CD14-positive monocyte (primary cell): ENCODE measurements at regions not wholly inside any gene's neighbourhood (a gene's known extent, or its start where the extent isn't known, plus 50 kb on each side); places are given as distances from the start of the nearest gene placed in this dataset. TPM values are rescaled to one million over a fixed set of nuclear protein-coding genes. Genes with fewer than 3 reads are reported as not detected.

Source experiments
- DNase-seq, 3 donors: peaks; one replicate each; pipeline ENCODE4 v3.0.0-alpha.2; 2011 to 2022
- H2AFZ ChIP-seq: 2 replicates; pipeline ENCODE4 v1.6.0; 2012; ENCODE audit warnings: mild to moderate bottlenecking, low read depth, low read length, inconsistent platforms; ENCODE audit not compliant: insufficient read depth, poor library complexity, severe bottlenecking
- H3K27ac ChIP-seq, 2 donors: 1 replicate in 1 of 2; 2 replicates in 1 of 2; pipeline ENCODE4 v1.5.1; 2012 to 2013; ENCODE audit warnings: low read length in 2 of 2, control low read depth in 1 of 2, inconsistent platforms in 1 of 2, low read depth in 1 of 2, mild to moderate bottlenecking in 1 of 2
- H3K27me3 ChIP-seq, 2 donors: one replicate each; pipeline versions ENCODE4 v1.6.0 to v1.6.1; 2011 to 2013; ENCODE audit warnings: low read length in 2 of 2; ENCODE audit not compliant: control insufficient read depth in 2 of 2, insufficient read depth in 2 of 2
- H3K36me3 ChIP-seq, 2 donors: replicated peaks in 1 of 2; 1 replicate in 1 of 2; 2 replicates in 1 of 2; pipeline versions ENCODE4 v1.5.1 to v1.6.1; 2012 to 2013; ENCODE audit warnings: low read length in 2 of 2, control low read depth in 1 of 2, inconsistent platforms in 1 of 2, mild to moderate bottlenecking in 1 of 2; ENCODE audit not compliant: insufficient read depth in 2 of 2, control insufficient read depth in 1 of 2
- H3K4me1 ChIP-seq, 2 donors: 1 replicate in 1 of 2; 2 replicates in 1 of 2; pipeline versions ENCODE4 v1.5.1 to v1.6.1; 2012 to 2013; ENCODE audit warnings: low read length in 2 of 2, control low read depth in 1 of 2, inconsistent platforms in 1 of 2, mild to moderate bottlenecking in 1 of 2, moderate library complexity in 1 of 2; ENCODE audit not compliant: insufficient read depth in 2 of 2, control insufficient read depth in 1 of 2
- H3K4me2 ChIP-seq: replicated peaks from 2 replicates; pipeline ENCODE3; 2012; ENCODE audit warnings: low read length, moderate library complexity, mild to moderate bottlenecking; ENCODE audit not compliant: poor library complexity, severe bottlenecking; ENCODE audit errors: extremely low read depth
- H3K4me3 ChIP-seq, 3 experiments: fragments of 200-600 bp in 1 of 3; sonication (generic) in 1 of 3; replicated peaks in 1 of 3; 1 replicate in 2 of 3; 2 replicates in 1 of 3; pipeline ENCODE4 v1.5.1; 2011 to 2013; ENCODE audit warnings: low read length in 3 of 3, mild to moderate bottlenecking in 3 of 3, control low read depth in 2 of 3, low read depth in 2 of 3, inconsistent platforms in 1 of 3, moderate library complexity in 1 of 3
- H3K79me2 ChIP-seq: 2 replicates; pipeline ENCODE4 v1.6.0; 2012; ENCODE audit warnings: mild to moderate bottlenecking, control low read depth, inconsistent platforms, low read length, moderate library complexity; ENCODE audit not compliant: insufficient read depth
- H3K9ac ChIP-seq: 2 replicates; pipeline ENCODE4 v1.6.0; 2017; ENCODE audit warnings: low read length, mild to moderate bottlenecking; ENCODE audit not compliant: insufficient read depth, poor library complexity, severe bottlenecking
- H3K9me3 ChIP-seq, 2 donors: replicated peaks in 1 of 2; 1 replicate in 1 of 2; 2 replicates in 1 of 2; pipeline versions ENCODE4 v1.5.1 to v1.6.1; 2012 to 2013; ENCODE audit warnings: low read length in 2 of 2, control low read depth in 1 of 2; ENCODE audit not compliant: control insufficient read depth in 1 of 2, insufficient read depth in 1 of 2
- H4K20me1 ChIP-seq: 2 replicates; pipeline ENCODE4 v1.6.0; 2012; ENCODE audit warnings: mild to moderate bottlenecking, low read length, control low read depth, moderate library complexity; ENCODE audit not compliant: insufficient read depth
- H3K27ac Mint-ChIP-seq, 7 donors: one replicate each; pipeline ENCODE4 v1.8.0; 2020; ENCODE audit warnings: mild to moderate bottlenecking in 7 of 7, mixed read lengths in 7 of 7, moderate library complexity in 6 of 7, inconsistent platforms in 2 of 7
- H3K27me3 Mint-ChIP-seq, 3 donors: one replicate each; pipeline ENCODE4 v1.8.0; 2021 to 2022; ENCODE audit warnings: low read depth in 3 of 3, mild to moderate bottlenecking in 3 of 3, mixed read lengths in 3 of 3, moderate library complexity in 3 of 3, inconsistent platforms in 1 of 3
- H3K36me3 Mint-ChIP-seq, 2 donors: one replicate each; pipeline ENCODE4 v1.8.0; 2020; ENCODE audit warnings: mixed read lengths in 2 of 2, inconsistent platforms in 1 of 2, mild to moderate bottlenecking in 1 of 2
- H3K4me1 Mint-ChIP-seq: one replicate; pipeline ENCODE4 v1.8.0; 2020; ENCODE audit warnings: mild to moderate bottlenecking, mixed read lengths
- H3K4me3 Mint-ChIP-seq, 2 donors: one replicate each; pipeline ENCODE4 v1.8.0; 2020; ENCODE audit warnings: mild to moderate bottlenecking in 2 of 2, mixed read lengths in 2 of 2, moderate library complexity in 1 of 2
- H3K9me3 Mint-ChIP-seq, 7 donors: one replicate each; pipeline ENCODE4 v1.8.0; 2020 to 2022; ENCODE audit warnings: mixed read lengths in 7 of 7, mild to moderate bottlenecking in 6 of 7, moderate library complexity in 6 of 7, inconsistent platforms in 2 of 7
- WGBS: methylation state at CpG from one replicate; pipeline ENCODE4 v1.1.5; 2013; ENCODE audit warnings: missing lambda C conversion rate; ENCODE audit not compliant: insufficient coverage; 5-methylcytosine and 5-hydroxymethylcytosine counted together
- intact Hi-C, 2 donors: fragments of 100-400 bp; cut with micrococcal nuclease; formaldehyde crosslinking; loops; one replicate each; pipeline versions ENCODE4 v1.15.0 to v1.15.1; 2023
- small RNA-seq: library from RNA; depleted of rRNA; stranded (forward); fragments of <200 nt; gene quantifications from one replicate; pipeline ENCODE3, GENCODE V24; 2012; ENCODE audit warnings: low read depth; ENCODE audit not compliant: insufficient read length
- TF ChIP-seq, protein P1 (sequence below): fragments of 200-600 bp; IDR thresholded peaks from one replicate; pipeline ENCODE4 v1.8.0; 2022; ENCODE audit warnings: antibody characterized with exemption, mild to moderate bottlenecking

DNA sequence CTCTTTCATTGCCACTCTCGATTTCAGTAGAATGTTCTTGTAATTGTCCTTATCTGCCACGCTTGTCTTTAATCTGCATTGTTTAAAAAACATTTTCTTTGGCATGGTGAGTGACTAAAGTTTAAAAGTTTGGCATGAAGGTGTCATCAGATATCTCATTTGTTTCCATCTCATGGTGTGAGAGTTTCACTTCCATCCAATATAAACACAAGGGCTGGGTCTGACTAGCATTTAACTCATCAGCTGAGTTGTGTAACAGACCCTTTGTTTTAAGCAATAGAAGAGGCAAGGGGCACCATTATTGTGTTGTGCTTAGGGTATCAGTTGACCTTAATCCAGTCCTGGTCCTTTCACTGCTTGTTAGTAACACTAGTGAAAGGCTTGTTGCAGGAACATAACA lies 49.9 kb upstream of the IL12A start:
- Histone ChIP-seq H3K9me3 (peaks cover 9 to 14% of the 10 kb centered on the region in 2 donors), H3K9ac (no peak overlapping the region), H3K4me2 (no peak overlapping the region), H3K36me3 (no peaks in the 10 kb centered on the region), H3K27ac (peak overlapping the region in 1 of 2 donors; percentile 67), H3K27me3 (no peaks in the 10 kb centered on the region), H4K20me1 (no peaks in the 10 kb centered on the region), H2AFZ (no peak overlapping the region), H3K4me1 (peaks cover 48 to 54% of the 10 kb centered on the region in 2 donors), H3K4me3 (no peak overlapping the region), H3K79me2 (no peaks in the 10 kb centered on the region)
- Mint-ChIP-seq H3K4me3 (no peak overlapping the region), H3K36me3 (peaks cover 3% of the 10 kb centered on the region in 2 donors), H3K27ac (peak overlapping the region; percentile 36 to 93 (median 84)), H3K27me3 (peaks cover 0 to 5% (median 0%) of the 10 kb centered on the region in 3 donors), H3K4me1 (peaks cover 52% of the 10 kb centered on the region), H3K9me3 (peaks cover 11 to 16% (median 13%) of the 10 kb centered on the region in 7 donors)
- no CpG with 5 or more reads among the region's 2 CpGs for WGBS
- intact Hi-C loops: no loop called here
- DNase-seq: peak; percentile 45 to 79 (median 71)
- TF ChIP-seq, protein P1, sequence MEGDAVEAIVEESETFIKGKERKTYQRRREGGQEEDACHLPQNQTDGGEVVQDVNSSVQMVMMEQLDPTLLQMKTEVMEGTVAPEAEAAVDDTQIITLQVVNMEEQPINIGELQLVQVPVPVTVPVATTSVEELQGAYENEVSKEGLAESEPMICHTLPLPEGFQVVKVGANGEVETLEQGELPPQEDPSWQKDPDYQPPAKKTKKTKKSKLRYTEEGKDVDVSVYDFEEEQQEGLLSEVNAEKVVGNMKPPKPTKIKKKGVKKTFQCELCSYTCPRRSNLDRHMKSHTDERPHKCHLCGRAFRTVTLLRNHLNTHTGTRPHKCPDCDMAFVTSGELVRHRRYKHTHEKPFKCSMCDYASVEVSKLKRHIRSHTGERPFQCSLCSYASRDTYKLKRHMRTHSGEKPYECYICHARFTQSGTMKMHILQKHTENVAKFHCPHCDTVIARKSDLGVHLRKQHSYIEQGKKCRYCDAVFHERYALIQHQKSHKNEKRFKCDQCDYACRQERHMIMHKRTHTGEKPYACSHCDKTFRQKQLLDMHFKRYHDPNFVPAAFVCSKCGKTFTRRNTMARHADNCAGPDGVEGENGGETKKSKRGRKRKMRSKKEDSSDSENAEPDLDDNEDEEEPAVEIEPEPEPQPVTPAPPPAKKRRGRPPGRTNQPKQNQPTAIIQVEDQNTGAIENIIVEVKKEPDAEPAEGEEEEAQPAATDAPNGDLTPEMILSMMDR: no peak

Small RNAs in the stretch of these regions (small RNA-seq; reads per million reads assigned to genes)
- gene MIR3919 (not detected), gene RNU2-31P (not detected)
